ENCODE measurements at regions not wholly inside any gene's neighbourhood (a gene's known extent, or its start where the extent isn't known, plus 50 kb on each side); places are given as distances from the start of the nearest gene placed in this dataset.
"Not testable (repeated sequence)": the region's sequence is repeated elsewhere in the genome, so short reads cannot be mapped to it uniquely, and the experiment has no call there.

DNA sequence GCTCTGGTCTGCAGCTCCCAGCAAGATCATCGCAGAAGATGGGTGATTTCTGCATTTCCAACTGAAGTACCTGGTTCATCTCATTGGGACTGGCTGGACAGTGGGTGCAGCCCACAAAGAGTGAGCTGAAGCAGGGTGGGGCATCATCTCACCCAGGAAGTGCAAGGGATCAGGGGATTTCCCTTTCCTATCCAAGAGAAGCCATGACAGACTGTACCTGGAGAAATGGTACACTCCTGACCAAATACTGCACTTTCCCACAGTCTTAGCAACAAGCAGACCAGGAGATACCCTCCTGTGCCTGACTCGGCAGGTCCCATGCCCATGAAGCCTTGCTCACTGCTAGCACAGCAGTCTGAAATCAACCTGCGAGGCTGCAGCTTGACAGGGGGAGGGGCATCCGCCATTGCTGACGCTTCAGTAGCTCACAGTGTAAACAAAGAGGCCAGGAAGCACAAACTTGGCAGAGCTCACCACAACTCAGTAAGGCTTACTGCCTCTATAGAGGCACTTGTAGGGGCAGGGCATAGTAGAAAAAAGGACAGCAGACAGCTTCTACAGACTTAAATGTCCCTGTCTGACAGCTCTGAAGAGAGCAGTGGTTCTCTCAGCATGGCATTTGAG, 60.5 kb downstream of the AREG start:
- not testable (repeated sequence) for DNase-seq

- not testable (repeated sequence) for DNase-seq
These were observed 64.4 kb downstream of the AREG start for GRCh38 chr4:74509363-74509762.

- DNase-seq: no peak
These were observed 71.4 kb downstream of the AREG start for GRCh38 chr4:74516303-74516702.

GRCh38 chr4:74517996-74518395, 73.1 kb downstream of the AREG start:
- no peak for DNase-seq

DNA sequence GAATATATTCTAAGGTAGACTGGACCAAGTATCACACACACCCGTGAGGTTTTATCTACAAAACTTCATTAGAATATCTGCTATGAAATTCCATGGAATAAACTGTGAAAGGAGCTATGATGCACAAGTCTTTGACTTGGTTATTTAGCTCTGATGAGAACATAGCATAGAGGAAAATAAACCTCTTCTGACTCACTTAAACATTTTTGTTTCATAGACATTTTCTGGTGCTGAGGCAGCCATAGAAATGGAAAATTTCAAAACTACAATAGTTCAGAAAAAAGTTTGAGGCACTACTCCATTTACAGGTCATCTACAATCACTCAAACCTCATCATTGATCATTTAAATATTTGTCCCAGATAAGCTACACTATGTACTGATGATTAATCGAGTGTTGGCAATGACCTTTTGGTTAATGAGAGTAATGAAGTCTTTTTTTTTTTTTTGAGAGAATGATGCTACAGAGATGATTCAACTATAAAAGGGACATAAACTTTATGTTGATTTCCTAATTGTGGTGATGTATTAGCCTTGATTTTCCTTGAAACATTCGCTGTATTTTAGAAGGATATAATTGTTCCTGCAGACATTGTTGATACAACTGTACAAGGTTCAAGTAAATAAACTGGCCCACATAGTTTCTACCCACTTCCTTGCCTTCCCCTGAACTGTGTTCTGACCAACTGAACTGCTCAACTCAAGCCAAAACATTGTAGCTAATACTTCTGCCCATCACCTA, 77.5 kb downstream of the AREG start:
- DNase-seq: no peak

DNA sequence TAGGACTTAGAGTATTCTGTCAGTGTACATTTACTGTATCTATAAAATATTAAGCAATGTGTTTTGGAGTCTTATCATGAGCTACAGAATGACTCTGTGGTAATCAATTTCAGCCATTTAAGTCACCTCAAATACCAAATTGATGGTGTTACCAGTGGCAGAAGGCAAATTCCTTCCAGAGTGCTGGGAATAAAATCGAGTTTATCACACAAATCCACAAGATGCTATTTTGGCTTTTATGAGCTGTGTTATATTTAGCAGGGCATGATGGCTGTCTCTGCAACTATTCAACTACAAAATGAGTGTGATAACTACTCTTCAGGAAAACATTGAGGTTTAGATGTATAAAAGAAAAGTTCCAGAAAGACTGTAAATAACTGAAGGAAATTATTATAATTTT, 78.2 kb downstream of the AREG start:
- DNase-seq: no peak

DNA sequence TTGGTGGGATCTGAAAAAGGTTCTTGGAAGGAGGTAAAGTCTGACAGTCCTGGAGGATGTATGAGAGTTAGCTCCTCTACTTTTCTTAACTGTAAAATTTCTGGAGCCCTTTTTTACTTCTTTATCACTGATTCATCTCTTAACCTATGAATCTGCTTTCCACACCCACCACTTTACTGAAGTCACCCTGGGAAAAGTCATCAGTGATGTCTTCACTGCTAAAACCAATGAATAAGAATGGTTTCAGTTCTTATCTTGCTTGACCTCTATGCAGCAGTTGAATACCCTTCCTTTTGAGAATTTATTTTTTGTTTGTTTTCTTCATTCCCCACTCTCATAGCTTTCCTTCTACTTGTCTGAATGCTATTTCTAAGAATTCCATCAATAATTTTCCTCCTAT, 80.0 kb downstream of the AREG start:
- DNase-seq: no peak

DNA sequence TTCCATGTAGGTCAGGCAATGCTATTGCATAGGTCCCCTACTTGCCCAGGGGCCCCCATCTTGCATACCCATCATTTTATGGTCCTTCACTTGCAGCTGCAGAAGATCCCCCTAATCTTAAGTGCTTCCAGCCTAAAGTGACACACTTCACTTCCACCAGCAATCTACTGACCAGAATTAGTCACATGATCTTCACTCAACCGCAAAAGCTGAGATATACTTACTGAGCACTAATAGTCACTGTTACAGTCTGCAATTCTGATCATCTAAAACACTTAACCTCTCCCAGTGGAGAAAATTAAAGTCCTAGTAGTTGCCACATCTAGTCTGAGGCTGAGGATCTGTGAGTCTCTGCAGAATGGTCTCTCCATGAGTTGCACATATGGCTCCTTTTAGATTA, 82.1 kb downstream of the AREG start:
- no peak for DNase-seq

- no peak for DNase-seq
These were observed 83.2 kb downstream of the AREG start for GRCh38 chr4:74528178-74528577.

DNA sequence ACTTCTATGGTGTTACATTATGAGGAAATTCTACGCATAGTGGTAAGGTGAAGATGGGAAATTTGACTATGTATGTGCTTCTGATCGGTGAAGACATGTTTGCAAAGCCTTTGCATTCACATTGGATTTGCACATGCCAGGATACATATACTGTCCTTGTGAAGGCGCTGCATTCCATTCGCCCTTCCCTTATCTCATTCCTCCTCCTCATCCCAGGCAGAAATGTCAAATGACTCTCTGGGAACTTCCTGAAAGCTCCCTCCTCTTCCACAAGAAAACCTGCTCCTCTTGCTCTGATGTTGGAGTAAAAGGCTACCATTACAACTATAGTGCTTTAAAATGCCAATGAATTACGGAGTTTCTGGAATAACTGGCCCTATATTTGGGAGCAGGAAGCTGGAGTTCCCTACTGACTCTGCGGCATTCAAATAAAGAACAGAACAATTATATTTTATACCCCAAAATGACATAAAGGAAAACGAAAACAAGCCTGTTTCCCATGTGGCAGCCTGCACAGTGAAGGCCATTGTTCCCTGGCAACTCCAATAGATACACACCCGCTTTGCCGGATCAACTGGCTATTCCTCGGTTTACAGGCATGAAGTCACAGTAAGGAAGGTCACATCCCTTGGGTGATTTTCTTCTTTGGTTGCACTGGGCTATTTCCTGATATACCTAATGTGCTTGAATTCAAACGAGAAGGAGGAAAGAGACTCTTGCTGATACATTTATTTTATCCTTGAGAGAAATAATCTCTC, 84.5 kb downstream of the AREG start:
- DNase-seq: no peak

DNA sequence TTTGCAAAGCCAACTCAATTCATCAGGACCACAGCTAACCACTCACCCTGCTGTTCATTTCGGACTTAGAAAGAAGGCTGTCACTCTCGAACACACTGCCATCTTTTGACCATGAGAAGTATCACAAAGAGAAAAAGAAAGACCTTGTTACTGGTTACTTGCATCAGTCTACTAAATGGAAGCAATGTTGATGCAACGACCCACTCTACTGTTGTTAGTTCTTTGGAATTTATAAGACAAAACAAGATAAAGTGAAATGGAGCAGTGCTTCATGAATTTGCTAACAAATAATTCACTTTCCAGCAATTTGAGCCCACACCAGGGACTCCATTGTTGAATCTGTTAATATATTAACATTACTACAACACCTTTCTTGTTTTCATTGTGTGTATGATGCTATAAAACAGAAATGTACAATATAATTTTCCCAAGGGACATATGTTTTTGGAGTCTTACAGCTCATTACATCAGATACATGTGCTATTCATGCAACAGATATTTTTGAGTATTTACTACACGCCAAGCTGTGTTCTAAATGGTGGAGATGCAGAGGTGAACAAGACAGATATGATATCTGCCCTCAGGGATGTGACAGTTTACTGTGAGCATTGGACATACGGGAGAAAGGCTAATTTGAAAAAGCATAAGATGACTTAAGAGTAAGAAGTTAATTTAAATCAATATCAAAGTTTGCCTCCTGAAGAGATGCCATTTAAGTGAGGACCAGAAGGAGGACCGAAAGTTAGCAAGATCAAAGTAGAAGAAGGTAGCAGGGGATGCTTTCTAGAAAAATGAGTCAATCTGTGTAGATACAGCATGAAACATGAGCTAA, 87.2 kb downstream of the AREG start:
- DNase-seq: peak; percentile 3

DNA sequence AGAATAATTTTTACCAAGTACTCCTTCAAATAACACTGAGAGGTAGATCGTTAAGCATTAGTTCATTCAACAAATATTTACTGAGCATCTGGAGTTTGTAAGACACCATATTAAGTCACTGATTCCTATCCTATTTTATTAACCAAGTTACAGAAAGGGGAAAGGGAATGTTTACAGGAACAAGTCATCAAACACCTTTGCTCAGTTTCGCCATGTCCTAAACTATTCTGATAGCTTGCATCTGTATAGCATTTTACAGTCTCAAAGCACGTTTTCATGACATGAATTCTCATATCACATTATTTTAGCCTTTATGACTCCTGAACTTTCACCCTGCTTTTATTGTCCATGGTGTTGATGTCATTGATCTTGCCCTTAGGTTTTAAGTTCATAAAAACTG, 89.2 kb downstream of the AREG start:
- no peak for DNase-seq

- DNase-seq: no peak
These were observed 90.0 kb downstream of the AREG start for GRCh38 chr4:74534936-74535335.

DNA sequence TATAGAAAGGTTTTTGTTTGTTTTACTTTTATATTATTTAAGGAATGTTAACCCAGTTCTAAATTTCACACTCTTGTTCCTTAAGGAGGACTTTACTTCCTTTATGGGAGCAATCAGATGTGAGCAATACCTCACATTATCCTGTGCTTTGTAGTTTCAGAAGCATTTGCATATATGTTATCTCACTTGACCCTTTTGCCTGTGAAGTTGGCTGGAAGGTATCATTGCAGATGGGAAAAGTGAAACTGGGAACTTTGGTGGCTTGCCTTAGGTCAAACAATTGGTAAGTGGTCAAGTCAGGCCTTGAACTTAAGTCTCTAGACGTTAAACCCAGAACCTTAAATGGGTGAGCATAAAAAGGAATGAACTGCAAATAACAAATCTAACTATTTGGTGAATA, 90.6 kb downstream of the AREG start:
- no peak for DNase-seq

- no peak for DNase-seq
These were observed 91.6 kb downstream of the AREG start for GRCh38 chr4:74536557-74536956.

- no peak for DNase-seq
These were observed 92.5 kb downstream of the AREG start for GRCh38 chr4:74537459-74537858.

GRCh38 chr4:74539044-74539790, 94.3 kb downstream of the AREG start:
- no peak for DNase-seq

- no peak for DNase-seq
These were observed 95.3 kb downstream of the AREG start for GRCh38 chr4:74540193-74540592.

- no peak for DNase-seq
These were observed 96.7 kb downstream of the AREG start for GRCh38 chr4:74541667-74542066.

DNA sequence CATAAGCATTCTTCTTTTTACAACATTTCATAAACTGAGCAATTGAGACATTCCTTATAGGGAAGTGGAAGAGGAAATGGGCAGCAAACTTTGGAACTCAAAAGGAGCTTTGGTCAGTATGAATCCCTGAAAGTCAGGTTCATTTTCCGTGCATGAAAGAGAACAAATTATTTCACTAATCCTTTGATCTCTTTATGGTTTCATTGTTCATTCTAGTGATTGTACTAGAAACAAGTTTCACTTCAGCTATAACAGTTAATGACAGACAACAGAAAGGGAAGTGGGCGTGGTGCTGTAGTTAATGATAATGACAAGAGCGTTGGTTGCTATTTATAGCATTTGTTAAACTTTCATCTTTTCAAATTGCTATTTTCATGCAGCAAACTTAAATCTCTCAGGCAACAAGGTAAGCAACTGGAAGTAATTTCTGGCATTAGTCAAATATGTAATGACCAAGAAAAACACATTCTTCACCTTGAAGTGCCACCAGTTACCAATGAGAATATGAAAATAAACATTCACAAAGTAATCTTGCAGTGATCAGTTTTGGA, 98.4 kb downstream of the AREG start:
- no peak for DNase-seq

DNA sequence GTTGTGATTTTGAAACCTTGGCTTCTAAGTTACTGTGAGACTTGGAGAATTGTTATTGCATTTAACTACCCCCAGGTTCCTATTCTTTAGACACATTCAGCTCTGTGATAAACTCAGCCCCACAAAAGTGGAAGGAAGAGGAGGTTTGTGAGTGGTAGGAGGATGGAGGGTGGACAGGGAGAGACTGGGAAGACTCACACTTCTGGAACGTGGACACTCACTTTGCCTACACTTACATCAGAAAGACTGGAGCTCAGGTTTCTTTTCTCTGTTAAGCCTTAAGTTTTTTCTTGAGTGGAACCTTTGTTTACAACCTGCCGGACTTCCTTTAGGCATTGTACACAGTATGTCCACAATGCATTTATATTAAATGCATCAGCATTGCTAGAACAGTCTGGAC, 99.0 kb downstream of the AREG start:
- no peak for DNase-seq
